ENCODE measurements at regions not wholly inside any gene's neighbourhood (a gene's known extent, or its start where the extent isn't known, plus 50 kb on each side); places are given as distances from the start of the nearest gene placed in this dataset.

- H3K56ac ChIP-seq (ENCODE audit: extremely low read depth, insufficient read depth, low read length) = no peak overlapping the region
- H2BK20ac ChIP-seq (ENCODE audit: low read depth, low read length) = no peak overlapping the region
- H2BK15ac ChIP-seq (ENCODE audit: low read depth, low read length) = no peak overlapping the region
- H3K4me2 ChIP-seq (ENCODE audit: low read depth, low read length) = no peak overlapping the region
- DNase-seq (no peak), ATAC-seq (ENCODE audit: low read depth) (no peak)
- H3K4me1 ChIP-seq (ENCODE audit: control insufficient read depth, insufficient read depth, low read length) = no peaks in the 10 kb centered on the region
- no peaks in the 10 kb centered on the region for H3K79me1 ChIP-seq (ENCODE audit: low read depth in 1 of 2, low read length in 2 of 2)
- WGBS, 2 experiments (ENCODE audit: extremely low coverage in 2 of 2, insufficient read length in 1 of 2) = no CpG with 5 or more reads among the region's 5 CpGs
- H4K20me1 ChIP-seq (ENCODE audit: insufficient read depth, low read length) = no peaks in the 10 kb centered on the region
- ChIA-PET CTCF (no interaction called here), POLR2A (ENCODE audit: unreplicated experiment) (no interaction called here)
- intact Hi-C loops (cut with micrococcal nuclease) (no loop called here), in situ Hi-C loops (cut with MboI; ENCODE audit: low sequenced_read_pairs) (no loop called here), dilution Hi-C loops (cut with HindIII; ENCODE audit: low sequenced_read_pairs, unreplicated experiment) (no loop called here)
- H2AK5ac ChIP-seq (ENCODE audit: low read depth, low read length) = no peak overlapping the region
- H3K4me3 ChIP-seq (ENCODE audit: insufficient read depth, low read depth, low read length) = no peak overlapping the region
- no peak overlapping the region for H3K27ac ChIP-seq (ENCODE audit: insufficient read depth, low read length)
- no peak overlapping the region for H2AK9ac ChIP-seq (replicated peaks; ENCODE audit: low read depth, low read length, poor library complexity)
- TF ChIP-seq RAD21 (IDR thresholded peaks at IDR 0.05; ENCODE audit: low read length) (no peak), BHLHE40 (IDR thresholded peaks at IDR 0.05; ENCODE audit: low read depth, low read length) (no peak), MXI1 (IDR thresholded peaks at IDR 0.05; ENCODE audit: borderline replicate concordance, low read depth, low read length) (no peak), NFE2L2 (IDR thresholded peaks at IDR 0.05; ENCODE audit: low read depth, low read length) (no peak), POLR2A (IDR thresholded peaks at IDR 0.05; ENCODE audit: low read depth, low read length) (no peak), USF2 (IDR thresholded peaks at IDR 0.05; ENCODE audit: low read depth, low read length) (no peak), CEBPB (IDR thresholded peaks at IDR 0.05; ENCODE audit: low read depth, low read length) (no peak), MAZ (IDR thresholded peaks at IDR 0.05; ENCODE audit: borderline replicate concordance, low read depth, low read length) (no peak), RCOR1 (IDR thresholded peaks at IDR 0.05; ENCODE audit: insufficient replicate concordance, low read length) (no peak), MAFK (IDR thresholded peaks at IDR 0.05; ENCODE audit: low read depth, low read length) (no peak)
- no peak overlapping the region for H3K18ac ChIP-seq (ENCODE audit: low read depth, low read length)
- H3K4ac ChIP-seq (ENCODE audit: low read depth, low read length) = no peak overlapping the region
- no peak overlapping the region for H4K91ac ChIP-seq (ENCODE audit: insufficient read depth, low read depth, low read length)
- H3K36me3 ChIP-seq (ENCODE audit: control insufficient read depth, insufficient read depth, low read length) = no peaks in the 10 kb centered on the region
- no peak overlapping the region for H2AFZ ChIP-seq (replicated peaks; ENCODE audit: low read length, poor library complexity)
- no peak overlapping the region for H4K5ac ChIP-seq (ENCODE audit: low read depth, low read length)
- H2BK5ac ChIP-seq (ENCODE audit: low read depth, low read length, poor library complexity, severe bottlenecking) = no peak overlapping the region
- BruUV-seq (replicated peaks) = no TSS peak
- no peak overlapping the region for H3K9ac ChIP-seq (ENCODE audit: low read depth, low read length)
- H3K14ac ChIP-seq (replicated peaks; ENCODE audit: low read depth, low read length) = no peak overlapping the region
- no peak overlapping the region for H2BK120ac ChIP-seq (ENCODE audit: low read depth, low read length)
- H3K23ac ChIP-seq (ENCODE audit: low read depth, low read length) = no peak overlapping the region
- no peaks in the 10 kb centered on the region for H3K9me1 ChIP-seq (ENCODE audit: insufficient read depth, low read length)
- peaks cover 11% of the 10 kb centered on the region for H3K9me3 ChIP-seq (ENCODE audit: control insufficient read depth, insufficient read depth, low read length)
- H4K8ac ChIP-seq (ENCODE audit: low read depth in 2 of 2, low read length in 2 of 2) = no peak overlapping the region
- no peaks in the 10 kb centered on the region for H3K27me3 ChIP-seq (ENCODE audit: control insufficient read depth, insufficient read depth, low read length)
These were observed 163.6 kb upstream of the RORB start for GRCh38 chr9:74333384-74334032.

All from IMR-90 (cell line).